ENCODE measurements at regions not wholly inside any gene's neighbourhood (a gene's known extent, or its start where the extent isn't known, plus 50 kb on each side); places are given as distances from the start of the nearest gene placed in this dataset.
"Not testable (repeated sequence)": the region's sequence is repeated elsewhere in the genome, so short reads cannot be mapped to it uniquely, and the experiment has no call there.

- not testable (repeated sequence) for TF ChIP-seq CTCF (conservative IDR thresholded peaks at IDR 0.05; ENCODE audit: low read length); EZH2phosphoT487 (IDR thresholded peaks at IDR 0.05; ENCODE audit: borderline replicate concordance, low read depth, low read length)
These were observed 168.0 kb upstream of the NOTCH2NLA start for GRCh38 chr1:146396801-146397200.
